IPS-18c (cell line): ENCODE measurements at regions not wholly inside any gene's neighbourhood (a gene's known extent, or its start where the extent isn't known, plus 50 kb on each side); places are given as distances from the start of the nearest gene placed in this dataset.

ENCODE experiments used
- H3K4me3 ChIP-seq: 2 replicates; pipeline ENCODE4 v1.7.0; 2013; ENCODE audit warnings: low read depth, mild to moderate bottlenecking, low read length, moderate library complexity; ENCODE audit not compliant: insufficient read depth
- H3K9me3 ChIP-seq: one replicate; pipeline ENCODE4 v1.6.1; 2013; ENCODE audit warnings: mild to moderate bottlenecking, low read length, moderate library complexity; ENCODE audit not compliant: control insufficient read depth, insufficient read depth

DNA sequence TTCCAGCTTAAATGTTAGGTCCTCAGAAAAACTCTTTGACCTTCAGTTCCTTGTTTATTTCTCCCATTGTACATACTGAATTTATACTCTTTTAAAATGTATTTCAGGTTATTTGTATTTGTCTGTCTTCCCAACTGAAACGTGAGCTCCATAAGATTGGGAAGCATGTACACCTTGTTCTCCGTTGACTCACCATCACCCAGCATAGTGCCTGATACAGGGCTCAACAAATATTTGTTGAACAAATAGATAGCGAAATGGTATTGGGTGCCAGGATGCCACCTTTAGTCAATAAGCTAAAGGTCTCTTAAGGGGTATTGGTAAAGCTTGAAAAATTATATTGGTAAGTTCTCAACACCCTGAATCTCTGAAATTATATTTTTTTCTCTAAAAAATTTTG, 1841.3 kb upstream of the CELF4 start:
- H3K4me3 ChIP-seq: no peak overlapping the region

DNA sequence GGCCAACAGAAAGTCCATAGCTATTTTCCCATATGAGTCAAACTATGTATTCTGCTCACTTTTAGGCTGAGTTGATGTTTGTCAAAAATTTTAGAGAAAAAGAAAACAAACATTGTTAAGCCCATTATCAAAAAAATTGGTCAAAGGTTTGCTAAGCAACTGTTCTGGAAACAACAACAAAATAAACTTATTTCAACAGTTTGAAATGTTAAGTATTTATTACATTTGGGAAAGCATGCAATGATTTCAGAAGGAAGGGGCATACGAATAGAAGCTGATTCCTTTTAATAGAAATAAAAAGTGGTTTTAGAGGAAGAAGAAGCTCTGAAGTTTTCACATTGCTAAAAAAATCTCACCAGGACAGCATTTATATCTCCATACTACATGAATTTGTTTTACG, 1837.5 kb upstream of the CELF4 start:
- Histone ChIP-seq H3K4me3 (no peak overlapping the region), H3K9me3 (no peaks in the 10 kb centered on the region)

More for the DNA sequence above, 1841.3 kb upstream of the CELF4 start:
- H3K9me3 ChIP-seq: no peaks in the 10 kb centered on the region

DNA sequence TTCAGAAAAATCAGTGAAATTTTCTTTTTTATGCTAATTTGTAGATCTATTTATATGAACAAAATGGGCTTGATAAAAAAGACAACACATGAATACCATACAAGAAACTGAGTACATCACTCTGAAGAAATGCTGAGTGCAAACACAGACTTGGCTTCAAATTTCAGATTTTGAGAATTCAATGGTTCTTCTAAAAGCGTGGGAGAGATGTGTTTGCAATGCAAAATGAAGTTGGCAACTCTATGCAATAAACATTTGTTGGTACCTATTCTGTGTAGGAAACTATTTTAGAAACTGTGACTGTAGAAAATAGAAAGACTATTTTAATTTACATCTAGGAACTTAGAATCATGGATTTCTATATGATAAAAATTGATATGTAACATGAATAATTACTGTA, 1834.1 kb upstream of the CELF4 start:
- no peak overlapping the region for H3K4me3 ChIP-seq
- no peaks in the 10 kb centered on the region for H3K9me3 ChIP-seq

DNA sequence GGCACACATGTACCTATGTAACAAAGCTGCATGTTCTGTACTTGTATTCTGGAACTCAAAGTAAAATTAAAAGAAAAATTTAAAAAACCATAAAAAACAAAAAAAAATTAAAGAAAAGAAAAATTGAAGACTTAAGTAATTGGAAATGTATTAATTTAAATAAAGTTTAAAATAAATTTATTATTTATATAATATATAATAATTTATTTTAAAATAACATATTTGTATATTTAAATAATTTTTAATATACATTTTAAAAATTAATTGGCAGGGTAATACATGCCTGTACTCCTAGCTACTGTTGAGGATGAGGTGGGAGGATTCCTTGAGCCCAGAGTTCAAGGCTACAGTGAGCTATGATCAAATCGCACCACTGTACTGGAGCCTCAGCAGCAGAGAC, 1830.6 kb upstream of the CELF4 start:
- H3K9me3 ChIP-seq: no peaks in the 10 kb centered on the region
- no peak overlapping the region for H3K4me3 ChIP-seq

DNA sequence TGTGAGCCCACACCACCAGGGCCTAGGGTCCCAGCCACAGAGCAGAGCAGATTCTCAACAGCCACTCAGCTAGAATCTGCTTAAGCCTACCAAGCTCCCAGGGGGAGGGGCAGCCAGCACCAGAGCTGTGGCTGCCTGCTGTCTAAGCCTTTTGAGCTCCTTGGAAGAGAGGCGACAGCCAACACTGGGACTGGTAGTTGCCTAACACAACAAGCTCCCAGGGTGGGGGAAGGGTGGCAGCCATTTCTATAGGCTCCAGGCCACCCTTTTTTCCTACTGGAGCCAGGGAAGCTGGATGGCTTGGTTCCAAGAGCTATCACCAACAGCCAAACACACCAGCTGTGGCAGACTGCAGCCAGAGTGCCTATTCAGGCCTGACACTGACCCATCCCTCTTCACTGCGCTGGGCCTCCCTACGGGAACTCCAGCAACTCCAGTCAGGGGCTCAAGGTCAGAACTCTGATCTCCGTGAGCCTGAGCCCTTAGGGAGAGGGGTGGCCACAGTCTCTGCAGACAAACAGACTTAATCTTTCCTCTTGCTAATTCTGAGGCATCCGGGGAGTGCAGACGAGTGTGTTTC, 1824.3 kb upstream of the CELF4 start:
- no peaks in the 10 kb centered on the region for H3K9me3 ChIP-seq
- H3K4me3 ChIP-seq: no peak overlapping the region

DNA sequence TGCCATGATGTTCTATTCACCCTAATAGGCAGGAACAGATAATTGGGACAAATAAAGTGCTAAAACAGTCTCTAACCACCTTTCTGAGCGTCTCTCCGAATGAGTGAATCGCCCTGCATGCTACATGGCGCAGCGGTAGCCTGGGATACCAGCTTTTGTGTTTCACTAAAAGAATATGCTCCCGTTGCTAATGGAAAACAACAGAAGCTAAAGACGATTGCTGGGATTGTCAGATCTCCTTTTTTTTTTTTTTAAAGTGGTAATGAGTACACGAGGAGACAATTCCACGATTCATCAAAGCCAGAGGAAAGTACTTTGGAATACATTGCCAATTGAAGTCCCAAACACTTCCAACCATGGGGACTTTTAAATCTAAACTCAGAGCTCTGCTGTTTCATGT, 1815.3 kb upstream of the CELF4 start:
- no peak overlapping the region for H3K4me3 ChIP-seq

DNA sequence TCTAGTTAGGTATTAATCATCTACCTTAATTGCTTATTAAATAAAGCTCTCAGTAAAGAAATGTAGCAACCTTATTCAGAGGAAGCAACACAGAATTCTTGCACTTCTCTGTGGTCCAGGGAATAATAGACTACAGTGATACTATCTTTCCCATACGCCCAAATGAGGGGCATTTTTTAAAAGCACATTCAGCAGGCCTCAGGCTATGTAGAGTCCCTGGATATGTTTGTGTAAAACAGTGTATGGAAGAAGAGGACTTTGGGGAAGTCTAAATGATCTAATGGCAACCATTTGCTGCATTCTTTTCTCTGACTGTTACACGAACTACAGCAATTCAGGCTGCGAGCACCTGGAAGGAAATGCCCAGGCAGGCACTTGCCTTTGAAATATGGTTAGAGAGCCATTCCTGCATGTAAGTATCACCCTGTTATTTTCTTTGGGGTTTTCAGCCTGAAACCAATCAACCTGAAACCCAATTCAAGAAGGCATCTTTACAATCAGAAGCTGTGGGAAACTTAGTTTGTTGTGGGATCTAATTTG, 1814.7 kb upstream of the CELF4 start:
- no peaks in the 10 kb centered on the region for H3K9me3 ChIP-seq

More for the DNA sequence above, 1815.3 kb upstream of the CELF4 start:
- H3K9me3 ChIP-seq: no peaks in the 10 kb centered on the region

DNA sequence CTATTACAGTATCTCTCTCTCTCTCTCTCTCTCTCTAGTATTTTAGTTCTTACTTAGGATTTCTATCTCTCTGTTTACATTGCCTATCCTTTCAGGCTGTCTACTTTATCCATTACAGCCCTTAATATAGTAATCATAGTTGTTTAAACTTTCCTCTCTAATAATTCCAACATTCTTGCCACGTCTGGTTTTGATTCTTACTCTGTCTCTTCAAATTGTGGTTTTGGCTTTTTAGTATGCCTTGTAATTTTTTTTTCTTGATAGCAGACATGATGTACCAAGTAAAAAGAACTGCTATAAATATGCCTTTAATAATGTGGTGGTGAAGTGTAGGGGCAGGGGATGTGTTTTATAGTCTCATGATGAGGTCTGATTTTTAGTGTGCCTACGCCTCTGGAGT, 1809.5 kb upstream of the CELF4 start:
- no peak overlapping the region for H3K4me3 ChIP-seq
- H3K9me3 ChIP-seq: no peaks in the 10 kb centered on the region

More for the DNA sequence above, 1814.7 kb upstream of the CELF4 start:
- no peak overlapping the region for H3K4me3 ChIP-seq

DNA sequence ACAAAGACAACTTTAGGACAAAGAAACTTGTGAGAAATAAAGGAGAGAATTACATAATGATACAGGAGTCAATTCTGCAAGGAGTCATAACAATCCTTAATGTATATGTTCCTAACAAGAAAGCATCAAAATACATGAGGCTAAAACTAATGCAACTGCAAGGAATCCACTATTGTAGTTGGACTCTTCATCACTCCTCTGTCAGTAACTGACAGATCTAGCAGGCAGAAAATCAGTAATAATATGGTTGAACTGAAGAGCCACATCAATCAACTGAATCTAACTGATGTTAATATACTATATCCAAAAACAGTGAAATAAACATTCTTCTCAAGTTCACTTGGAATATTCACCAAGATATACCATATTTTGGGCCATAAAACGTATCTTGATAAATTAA, 1806.4 kb upstream of the CELF4 start:
- Histone ChIP-seq H3K4me3 (no peak overlapping the region), H3K9me3 (no peaks in the 10 kb centered on the region)

DNA sequence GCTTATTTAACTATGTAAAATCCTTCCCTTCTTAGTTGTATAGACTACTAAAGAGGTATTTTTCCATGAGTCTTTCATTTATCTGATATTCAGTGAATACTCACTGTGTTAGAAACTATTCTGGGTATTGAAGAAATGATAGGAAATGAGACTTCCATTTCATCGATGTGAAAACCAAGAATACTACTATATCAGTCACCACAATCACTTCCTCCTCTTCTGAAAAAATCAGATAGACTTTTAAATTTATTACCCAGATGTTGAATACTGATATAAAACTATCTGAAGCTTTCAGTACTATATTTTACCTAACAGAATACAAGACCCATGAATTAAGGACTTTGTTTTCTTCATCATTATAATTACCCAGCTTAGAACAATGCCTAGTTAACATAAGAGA, 1801.1 kb upstream of the CELF4 start:
- H3K4me3 ChIP-seq: no peak overlapping the region

DNA sequence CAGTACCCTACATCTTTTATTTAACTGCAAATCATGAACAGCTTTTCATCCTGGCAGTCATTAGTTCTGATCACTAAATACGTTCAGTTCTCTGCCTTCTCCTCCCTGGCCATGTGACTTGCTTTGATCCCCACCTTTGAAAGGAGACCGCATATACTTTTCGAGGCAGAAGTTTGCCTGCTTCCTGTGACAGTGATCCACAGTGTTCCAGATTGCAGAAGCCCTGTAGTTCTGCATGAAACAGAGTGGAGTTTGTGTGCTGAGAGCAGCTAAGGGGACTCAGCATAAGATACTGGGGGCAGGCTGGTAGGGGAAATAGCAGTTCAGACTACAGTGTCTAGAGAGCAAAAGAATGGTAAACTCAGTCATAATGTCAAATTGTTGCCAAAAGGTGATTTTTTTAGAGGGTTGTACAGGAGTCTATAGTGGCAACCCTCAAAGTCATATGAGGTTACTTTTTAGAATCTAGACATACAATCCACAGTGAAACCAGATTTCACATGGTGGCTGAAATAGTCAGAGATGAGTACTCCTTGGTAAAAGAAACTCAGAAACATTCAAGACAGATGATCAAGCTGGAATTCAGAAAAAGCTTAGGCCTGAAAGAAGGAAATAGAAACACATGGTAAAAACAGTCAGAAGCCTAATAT, 1800.4 kb upstream of the CELF4 start:
- Histone ChIP-seq H3K9me3 (no peaks in the 10 kb centered on the region), H3K4me3 (no peak overlapping the region)

More for the DNA sequence above, 1801.1 kb upstream of the CELF4 start:
- no peaks in the 10 kb centered on the region for H3K9me3 ChIP-seq

DNA sequence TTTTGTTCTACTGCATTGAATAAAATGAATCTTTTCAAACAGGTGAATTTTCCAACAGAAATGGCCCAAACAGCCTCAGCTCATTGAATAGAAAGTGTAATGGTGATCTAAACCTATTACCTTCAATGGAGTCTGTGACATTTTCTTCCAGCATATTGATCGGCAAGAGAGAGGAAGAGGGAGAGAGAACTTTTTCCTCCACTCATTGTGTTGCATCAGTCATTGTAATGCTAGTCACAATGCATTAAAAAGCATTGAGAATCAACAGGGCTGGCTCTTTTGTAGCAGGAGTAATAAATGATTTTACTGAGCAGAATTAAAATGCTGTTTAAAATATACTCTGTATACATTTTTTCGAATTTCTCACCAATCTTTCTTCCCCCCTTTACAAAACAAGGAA, 1794.5 kb upstream of the CELF4 start:
- Histone ChIP-seq H3K4me3 (no peak overlapping the region), H3K9me3 (no peaks in the 10 kb centered on the region)

DNA sequence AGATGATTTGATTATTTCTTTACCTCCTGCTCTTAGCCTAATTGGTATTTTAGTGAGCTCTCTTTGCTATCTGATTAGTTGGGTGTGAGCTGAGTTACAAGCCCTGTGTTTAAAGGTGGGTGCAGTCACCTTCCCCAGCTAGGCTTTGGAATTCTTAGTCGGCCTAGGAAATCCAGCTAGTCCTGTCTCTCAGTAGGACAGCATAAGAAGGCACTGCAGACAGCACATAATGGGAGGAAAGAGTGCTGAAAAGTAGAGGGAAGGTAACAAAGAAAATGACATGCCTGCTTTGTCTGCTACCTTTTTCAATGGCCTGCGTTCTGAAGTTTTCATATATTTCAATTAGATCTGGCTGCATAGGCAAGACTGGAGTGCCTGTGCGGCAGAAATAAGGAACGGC, 1794.0 kb upstream of the CELF4 start:
- no peaks in the 10 kb centered on the region for H3K9me3 ChIP-seq
- no peak overlapping the region for H3K4me3 ChIP-seq

DNA sequence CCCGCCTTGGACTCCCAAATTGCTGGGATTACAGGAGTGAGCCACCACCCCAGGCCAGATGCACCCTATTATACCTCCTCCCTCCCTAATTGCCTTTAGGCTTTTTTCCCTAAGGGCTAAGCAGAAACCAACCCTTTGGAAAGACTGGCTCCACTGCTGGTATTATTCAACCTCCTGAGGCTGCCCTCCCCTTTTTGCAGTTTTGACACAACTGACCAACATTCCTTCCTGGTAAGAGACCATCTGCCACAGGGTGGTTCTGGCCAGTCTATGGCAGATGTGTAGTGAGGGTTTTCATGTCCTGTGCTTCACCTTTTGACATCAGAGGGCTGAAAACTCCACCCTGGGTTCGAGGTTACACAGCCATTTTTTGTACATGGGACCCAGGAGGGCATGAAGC, 1785.3 kb upstream of the CELF4 start:
- Histone ChIP-seq H3K4me3 (no peak overlapping the region), H3K9me3 (no peaks in the 10 kb centered on the region)

DNA sequence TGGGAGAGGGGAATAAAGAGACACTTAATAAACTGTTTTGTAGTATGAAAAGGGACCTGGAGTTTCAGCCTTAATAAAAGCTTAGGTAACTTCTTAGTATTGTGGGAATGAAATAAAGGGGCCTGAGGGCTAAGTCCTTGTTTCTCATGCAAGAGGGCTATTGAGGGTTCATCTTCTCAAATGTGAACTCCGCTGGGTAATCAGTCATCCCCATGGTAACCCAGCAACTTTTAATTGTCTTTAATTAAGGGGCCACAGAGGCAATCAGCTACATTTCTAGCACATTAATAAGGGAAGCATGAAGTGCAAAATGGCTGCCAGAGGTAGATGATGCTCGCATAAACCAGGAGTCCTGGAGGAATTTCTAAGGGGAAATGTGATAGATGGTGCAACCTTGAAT, 1784.2 kb upstream of the CELF4 start:
- H3K4me3 ChIP-seq: no peak overlapping the region
- no peaks in the 10 kb centered on the region for H3K9me3 ChIP-seq

DNA sequence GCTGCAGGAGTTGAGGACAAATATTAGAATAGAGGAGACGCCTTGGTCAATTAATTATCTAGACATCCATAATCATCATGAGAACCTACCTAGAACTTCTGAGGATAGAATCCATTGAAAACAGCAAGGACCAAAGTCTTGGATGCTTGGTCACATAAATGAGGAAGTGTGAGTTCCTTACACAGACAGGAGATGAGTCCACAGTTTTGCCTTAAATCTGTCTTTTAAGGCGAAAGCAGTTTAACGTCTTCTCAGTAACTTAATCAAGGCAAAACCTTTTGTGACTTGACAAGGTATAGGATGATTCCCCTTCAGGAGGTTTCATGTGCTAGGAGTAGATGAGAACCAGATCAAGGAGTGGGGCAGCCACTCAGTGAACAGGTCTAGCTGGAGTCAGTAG, 1783.2 kb upstream of the CELF4 start:
- H3K4me3 ChIP-seq: no peak overlapping the region
- H3K9me3 ChIP-seq: no peaks in the 10 kb centered on the region

DNA sequence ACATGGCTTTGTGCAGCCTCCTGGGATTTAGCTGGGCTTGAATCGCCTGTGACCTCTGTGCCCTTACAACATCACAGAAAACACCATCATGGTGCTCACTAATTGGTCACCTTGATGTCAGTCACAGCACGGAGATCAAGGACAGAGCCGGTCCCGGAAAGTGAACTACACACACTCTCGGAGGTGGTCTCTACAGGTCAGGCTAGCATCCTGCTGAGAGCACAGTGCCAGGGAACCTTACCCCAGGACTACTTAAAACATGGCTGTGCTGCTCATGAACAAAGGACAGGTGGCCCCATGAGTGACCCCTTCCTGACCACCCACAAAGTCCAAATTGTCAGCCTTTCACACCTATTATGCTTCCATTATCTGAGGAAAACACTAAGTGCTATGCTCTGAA, 1782.1 kb upstream of the CELF4 start:
- no peaks in the 10 kb centered on the region for H3K9me3 ChIP-seq
- no peak overlapping the region for H3K4me3 ChIP-seq

DNA sequence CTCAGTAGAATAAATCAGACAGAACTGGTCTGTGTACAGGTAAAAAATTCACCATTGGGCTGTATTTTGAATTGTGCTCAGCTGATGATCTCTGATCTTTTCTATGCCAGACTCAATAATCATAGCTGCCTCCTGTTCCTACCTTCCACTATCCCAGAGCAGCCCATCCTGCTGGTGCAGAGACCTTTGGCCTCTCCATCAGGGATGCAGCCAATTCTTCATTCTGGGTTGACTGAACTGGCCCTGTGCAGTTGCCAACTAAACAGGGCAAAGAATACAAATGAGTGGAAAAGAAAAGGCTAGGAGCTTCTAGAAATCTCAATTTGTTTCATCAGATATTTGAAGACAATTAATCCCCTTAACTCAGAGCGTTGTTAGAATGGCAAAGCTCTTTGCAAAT, 1781.3 kb upstream of the CELF4 start:
- no peaks in the 10 kb centered on the region for H3K9me3 ChIP-seq
- H3K4me3 ChIP-seq: no peak overlapping the region

DNA sequence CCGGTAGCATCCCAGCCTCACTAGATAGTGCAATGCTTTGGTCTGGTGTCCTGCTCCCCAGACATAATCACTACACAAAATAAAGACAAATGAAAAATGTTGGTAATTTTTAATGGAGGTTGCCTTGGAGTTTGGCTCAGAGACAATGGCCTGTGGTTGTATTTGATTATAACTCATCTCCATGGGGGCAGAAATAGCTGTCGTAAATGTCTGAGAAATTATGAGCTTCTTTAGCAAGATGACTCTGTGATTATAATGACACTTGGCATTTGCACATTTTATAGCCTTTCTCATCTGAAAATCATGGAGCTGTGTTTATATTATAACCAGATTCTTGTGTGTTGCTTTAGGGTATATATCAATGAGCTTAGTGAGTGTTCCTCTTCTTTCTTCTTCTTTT, 1779.7 kb upstream of the CELF4 start:
- no peak overlapping the region for H3K4me3 ChIP-seq
- peaks cover 1% of the 10 kb centered on the region for H3K9me3 ChIP-seq
